DOHH2 (cell line): ENCODE measurements at regions not wholly inside any gene's neighbourhood (a gene's known extent, or its start where the extent isn't known, plus 50 kb on each side); places are given as distances from the start of the nearest gene placed in this dataset.

Experiments
- H3F3A ChIP-seq: fragments of 200-600 bp; sonication (generic), shearing (Covaris generic); 2 replicates; pipeline ENCODE4 v1.6.0; 2016; ENCODE audit warnings: antibody characterized with exemption, mild to moderate bottlenecking; ENCODE audit not compliant: control insufficient read depth, insufficient read depth
- H3K27ac ChIP-seq: fragments of 200-600 bp; sonication (generic); 2 replicates; pipeline ENCODE4 v1.5.1; 2014; ENCODE audit warnings: low read depth, mild to moderate bottlenecking, low read length, moderate library complexity
- H3K27me3 ChIP-seq: fragments of 200-600 bp; sonication (generic); 2 replicates; pipeline ENCODE4 v1.6.1; 2014; ENCODE audit warnings: mild to moderate bottlenecking, low read length, mixed read lengths; ENCODE audit not compliant: control insufficient read depth
- H3K36me3 ChIP-seq: fragments of 200-600 bp; sonication (generic); 2 replicates; pipeline ENCODE4 v1.6.1; 2014; ENCODE audit warnings: mild to moderate bottlenecking, low read length, moderate library complexity, mixed read lengths; ENCODE audit not compliant: control insufficient read depth
- H3K4me1 ChIP-seq: fragments of 200-600 bp; sonication (generic); 2 replicates; pipeline ENCODE4 v1.6.1; 2014; ENCODE audit warnings: mild to moderate bottlenecking, low read length, mixed read lengths; ENCODE audit not compliant: control insufficient read depth
- H3K4me2 ChIP-seq: fragments of 200-600 bp; sonication (generic); 2 replicates; pipeline ENCODE4 v1.6.0; 2014; ENCODE audit warnings: mild to moderate bottlenecking, low read length, moderate library complexity
- H3K4me3 ChIP-seq: fragments of 200-600 bp; sonication (generic); 2 replicates; pipeline ENCODE4 v1.5.1; 2014; ENCODE audit warnings: mild to moderate bottlenecking, low read length, mixed read lengths
- H3K79me2 ChIP-seq: fragments of 200-600 bp; sonication (generic); 2 replicates; pipeline ENCODE4 v1.6.1; 2014; ENCODE audit warnings: mild to moderate bottlenecking, low read length, mixed read lengths; ENCODE audit not compliant: control insufficient read depth
- H3K9me2 ChIP-seq: fragments of 200-600 bp; sonication (generic); replicated peaks from 2 replicates; pipeline ENCODE4 v1.6.1; 2014; ENCODE audit warnings: mild to moderate bottlenecking, low read length, mixed read lengths; ENCODE audit not compliant: control insufficient read depth
- H3K9me3 ChIP-seq: fragments of 200-600 bp; sonication (generic); 2 replicates; pipeline ENCODE4 v1.6.1; 2014; ENCODE audit warnings: antibody characterized with exemption, low read length, mixed read lengths; ENCODE audit not compliant: control insufficient read depth, insufficient read depth
- H4K20me1 ChIP-seq: fragments of 200-600 bp; sonication (generic); 2 replicates; pipeline ENCODE4 v1.6.0; 2014; ENCODE audit warnings: low read depth, mild to moderate bottlenecking, antibody characterized with exemption, low read length, moderate library complexity; ENCODE audit not compliant: control insufficient read depth, insufficient read depth
- CTCF ChIP-seq: fragments of 200-600 bp; sonication (generic); IDR thresholded peaks from one replicate; pipeline ENCODE4 v1.5.1; 2014; ENCODE audit warnings: antibody characterized with exemption, mild to moderate bottlenecking, low read depth, low read length; ENCODE audit not compliant: poor library complexity, severe bottlenecking
- EZH2phosphoT487 ChIP-seq: fragments of 200-600 bp; sonication (generic); IDR thresholded peaks from 2 replicates; pipeline ENCODE4 v1.6.1; 2017; ENCODE audit warnings: borderline replicate concordance, mild to moderate bottlenecking, antibody characterized with exemption, low read length, moderate library complexity, mixed read lengths

- no peak for TF ChIP-seq EZH2phosphoT487
- TF ChIP-seq CTCF: no peak
- Histone ChIP-seq H3K27me3 (no peaks in the 10 kb centered on the region), H4K20me1 (no peaks in the 10 kb centered on the region), H3K27ac (no peak overlapping the region), H3K4me1 (no peaks in the 10 kb centered on the region), H3F3A (no peaks in the 10 kb centered on the region), H3K9me3 (peaks cover 6% of the 10 kb centered on the region; the same call in 1 of the 2 replicates), H3K4me2 (no peak overlapping the region), H3K79me2 (no peaks in the 10 kb centered on the region), H3K36me3 (no peaks in the 10 kb centered on the region), H3K9me2 (no peaks in the 10 kb centered on the region), H3K4me3 (no peak overlapping the region)
These were observed 983.9 kb upstream of the ZNF722 start for GRCh38 chr7:63014792-63015191.

GRCh38 chr7:63023182-63023787, 975.4 kb upstream of the ZNF722 start:
- no peak overlapping the region for H3K27ac ChIP-seq
- H3K4me2 ChIP-seq: no peak overlapping the region
- H4K20me1 ChIP-seq: no peaks in the 10 kb centered on the region
- no peaks in the 10 kb centered on the region for H3K79me2 ChIP-seq
- TF ChIP-seq CTCF: no peak
- TF ChIP-seq EZH2phosphoT487: no peak
- H3K27me3 ChIP-seq: no peaks in the 10 kb centered on the region
- H3K9me2 ChIP-seq: no peaks in the 10 kb centered on the region
- no peaks in the 10 kb centered on the region for H3K4me1 ChIP-seq
- no peaks in the 10 kb centered on the region for H3F3A ChIP-seq
- H3K9me3 ChIP-seq: peaks cover 29% of the 10 kb centered on the region; the same call in 1 of the 2 replicates
- H3K36me3 ChIP-seq: no peaks in the 10 kb centered on the region
- H3K4me3 ChIP-seq: no peak overlapping the region

GRCh38 chr7:63024446-63024845, 974.2 kb upstream of the ZNF722 start:
- Histone ChIP-seq H3K27ac (no peak overlapping the region), H3K36me3 (no peaks in the 10 kb centered on the region), H3K4me3 (no peak overlapping the region), H4K20me1 (no peaks in the 10 kb centered on the region), H3K79me2 (no peaks in the 10 kb centered on the region), H3F3A (no peaks in the 10 kb centered on the region), H3K4me2 (no peak overlapping the region), H3K9me3 (peaks cover 36% of the 10 kb centered on the region; the same call in 1 of the 2 replicates), H3K9me2 (no peaks in the 10 kb centered on the region), H3K27me3 (no peaks in the 10 kb centered on the region), H3K4me1 (no peaks in the 10 kb centered on the region)
- TF ChIP-seq CTCF: no peak
- TF ChIP-seq EZH2phosphoT487: no peak
